T-helper 17 cell (primary cell): ENCODE measurements at regions not wholly inside any gene's neighbourhood (a gene's known extent, or its start where the extent isn't known, plus 50 kb on each side); places are given as distances from the start of the nearest gene placed in this dataset.
"Not testable (repeated sequence)": the region's sequence is repeated elsewhere in the genome, so short reads cannot be mapped to it uniquely, and the experiment has no call there.

ENCODE experiments used
- ATAC-seq: fragments of 150-1000 bp; cut with Tn5 transposase; 2 replicates; pipeline ENCODE4 v1.10.0; 2021; ENCODE audit warnings: mild to moderate bottlenecking, moderate library complexity
- DNase-seq, 3 donors: peaks; one replicate each; pipeline versions ENCODE4 v3.0.0 to v3.0.0-alpha.2; 2020 to 2021
- H3K9me3 ChIP-seq: one replicate; pipeline ENCODE4 v1.7.0; 2013; ENCODE audit warnings: low read length, mild to moderate bottlenecking; ENCODE audit not compliant: control insufficient read depth, poor library complexity, severe bottlenecking
- H3K27ac Mint-ChIP-seq: one replicate; pipeline ENCODE4 v1.8.0; 2022; ENCODE audit warnings: mild to moderate bottlenecking, moderate library complexity, mixed read lengths
- H3K27me3 Mint-ChIP-seq: one replicate; pipeline ENCODE4 v1.8.0; 2022; ENCODE audit warnings: mixed read lengths
- H3K36me3 Mint-ChIP-seq: one replicate; pipeline ENCODE4 v1.8.0; 2022; ENCODE audit warnings: low read depth, mixed read lengths
- H3K4me1 Mint-ChIP-seq: one replicate; pipeline ENCODE4 v1.8.0; 2022; ENCODE audit warnings: mild to moderate bottlenecking, mixed read lengths
- H3K4me3 Mint-ChIP-seq: one replicate; pipeline ENCODE4 v1.8.0; 2022; ENCODE audit warnings: mild to moderate bottlenecking, moderate library complexity, mixed read lengths

DNA sequence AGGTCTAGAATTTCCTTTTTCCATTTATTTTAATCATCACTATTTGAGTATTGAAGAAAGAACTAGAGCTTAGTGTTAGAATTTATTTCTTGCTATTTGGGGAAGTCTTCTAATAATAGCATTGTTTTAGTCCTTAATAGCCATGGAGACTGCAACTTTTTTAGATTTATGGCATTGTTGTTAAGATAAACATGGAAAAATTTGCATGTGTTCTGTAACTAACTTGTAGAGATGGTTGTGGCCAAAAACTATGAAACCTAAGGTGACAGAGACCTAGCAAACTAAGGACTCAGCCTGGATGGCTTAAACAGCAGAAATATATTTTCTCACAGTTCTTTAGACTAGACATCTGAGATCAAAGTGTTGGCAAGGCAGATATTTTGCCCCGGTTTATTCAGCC lies 246.4 kb downstream of the SPRY2 start:
- Mint-ChIP-seq H3K4me1 (no peaks in the 10 kb centered on the region), H3K4me3 (no peak overlapping the region), H3K27me3 (no peaks in the 10 kb centered on the region), H3K36me3 (no peaks in the 10 kb centered on the region), H3K27ac (no peak overlapping the region)
- no peaks in the 10 kb centered on the region for H3K9me3 ChIP-seq
- DNase-seq = no peak
- ATAC-seq = no peak

DNA sequence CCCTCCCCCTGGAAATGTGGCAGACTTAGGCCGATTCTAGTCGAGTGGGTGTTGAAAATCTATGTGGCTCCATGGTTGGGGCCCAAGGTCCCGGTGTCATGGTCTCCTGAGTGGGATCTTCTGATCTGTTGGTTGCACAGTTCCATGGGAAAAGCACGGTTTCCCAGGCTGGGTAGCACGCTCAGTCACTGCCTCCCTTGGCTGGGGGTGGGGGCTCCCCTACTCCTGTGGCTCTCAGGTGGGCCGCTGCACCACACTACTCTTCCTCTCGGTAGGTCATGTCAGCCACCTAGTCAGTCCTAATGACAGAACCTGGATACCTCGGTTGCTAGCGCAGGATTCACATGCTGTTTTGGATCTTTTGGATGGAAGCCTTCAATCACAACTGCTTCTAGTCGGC lies 247.0 kb downstream of the SPRY2 start:
- Mint-ChIP-seq H3K27me3 (no peaks in the 10 kb centered on the region), H3K4me1 (no peaks in the 10 kb centered on the region), H3K4me3 (no peak overlapping the region), H3K27ac (no peak overlapping the region), H3K36me3 (no peaks in the 10 kb centered on the region)
- ATAC-seq (no peak), DNase-seq (no peak)
- no peaks in the 10 kb centered on the region for H3K9me3 ChIP-seq

DNA sequence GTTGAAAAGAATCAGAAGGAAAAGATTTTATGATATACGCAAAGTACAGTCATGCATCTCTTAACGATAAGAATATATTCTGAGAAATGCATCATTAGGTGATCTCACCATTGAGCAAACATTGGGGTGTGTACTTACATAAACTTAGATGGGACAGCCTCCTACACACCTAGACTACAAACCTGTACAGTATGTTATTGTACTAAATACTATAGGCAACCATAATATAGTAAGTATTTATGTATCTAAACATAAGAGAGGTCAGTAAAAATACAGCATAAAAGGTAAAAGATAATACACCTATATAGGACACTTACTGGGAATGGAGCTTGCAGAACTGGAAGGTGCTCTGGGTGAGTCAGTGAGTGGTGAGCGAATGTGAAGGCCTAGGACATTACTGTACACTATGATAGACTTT lies 254.6 kb downstream of the SPRY2 start:
- Mint-ChIP-seq H3K4me3 (no peak overlapping the region), H3K4me1 (no peaks in the 10 kb centered on the region), H3K36me3 (no peaks in the 10 kb centered on the region), H3K27me3 (no peaks in the 10 kb centered on the region), H3K27ac (no peak overlapping the region)
- ATAC-seq (no peak), DNase-seq (no peak)
- no peaks in the 10 kb centered on the region for H3K9me3 ChIP-seq

DNA sequence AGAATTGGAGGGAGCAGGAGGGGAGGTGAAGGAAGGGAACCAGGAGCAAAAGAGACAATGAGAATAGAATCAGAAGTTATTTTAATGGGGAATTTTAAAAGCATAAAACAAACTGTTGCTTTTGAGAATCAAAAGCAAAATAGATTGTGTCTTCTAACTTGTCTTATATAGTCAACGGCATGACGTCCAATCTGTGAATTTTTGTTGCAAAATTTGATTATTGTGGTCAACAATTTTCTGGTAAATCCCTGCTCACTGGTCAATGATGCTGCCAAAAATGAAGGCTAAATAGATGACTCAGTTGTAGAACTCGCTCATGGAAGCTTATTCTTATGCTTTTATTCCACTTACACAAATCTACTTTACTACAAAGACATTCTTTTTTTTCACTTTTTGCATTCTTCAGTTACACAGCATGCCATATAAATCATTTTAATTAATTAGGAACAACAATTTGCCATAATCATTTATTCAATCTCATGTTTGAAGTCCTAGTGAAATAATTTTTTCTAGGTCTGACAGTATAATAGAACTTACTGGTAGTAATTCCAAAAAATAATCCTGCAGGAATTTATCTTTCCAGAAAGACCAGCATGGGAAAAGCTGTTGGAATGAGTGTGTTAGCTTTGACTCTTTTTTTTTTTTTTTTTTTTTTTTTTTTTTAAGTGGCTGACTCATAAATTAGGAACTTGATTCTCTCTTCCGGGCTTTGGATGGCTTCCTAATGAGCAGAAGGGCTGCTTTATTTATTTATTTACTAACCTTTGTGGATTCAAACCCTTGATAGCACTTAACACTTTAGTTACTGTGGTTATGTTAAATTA lies 256.9 kb downstream of the SPRY2 start:
- Mint-ChIP-seq H3K4me3 (no peak overlapping the region), H3K27me3 (no peaks in the 10 kb centered on the region), H3K36me3 (no peaks in the 10 kb centered on the region), H3K27ac (no peak overlapping the region), H3K4me1 (no peaks in the 10 kb centered on the region)
- no peak for ATAC-seq
- DNase-seq = no peak
- no peaks in the 10 kb centered on the region for H3K9me3 ChIP-seq

DNA sequence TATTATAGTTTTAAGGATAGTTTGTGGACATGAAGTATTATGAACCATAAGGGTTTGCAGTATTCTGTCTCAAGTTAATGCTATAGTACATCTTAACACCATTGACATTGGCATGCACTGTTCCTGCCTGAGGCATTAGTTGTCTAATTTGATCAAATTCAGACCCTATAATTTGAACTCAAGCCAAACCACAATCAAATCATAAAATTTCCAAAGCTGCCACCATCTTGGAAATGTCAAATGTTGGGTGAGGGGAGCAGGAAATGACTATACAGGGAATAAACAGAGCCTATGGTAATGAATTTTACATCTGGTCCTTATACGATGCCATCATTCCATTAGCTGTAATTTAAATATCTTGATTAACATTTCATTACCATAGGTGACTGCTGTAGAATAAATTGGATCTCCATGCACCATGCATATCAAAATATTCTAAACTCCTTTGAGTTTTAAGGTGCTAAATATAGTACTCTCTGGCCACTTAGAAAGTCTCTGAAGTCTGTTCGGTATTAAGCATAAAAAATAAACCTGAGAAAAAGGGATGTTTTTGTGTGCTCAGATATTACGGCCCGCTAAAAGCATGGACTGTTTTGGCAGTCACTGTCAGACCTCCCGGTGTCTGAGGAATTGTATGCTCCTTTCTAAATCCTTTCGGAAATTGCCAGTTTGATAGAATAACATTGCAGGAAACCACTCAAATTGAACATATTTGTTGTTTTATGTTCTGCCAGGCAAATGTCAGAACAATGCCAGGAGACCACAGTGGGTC lies 257.7 kb downstream of the SPRY2 start:
- H3K4me1 Mint-ChIP-seq = no peaks in the 10 kb centered on the region
- no peaks in the 10 kb centered on the region for H3K36me3 Mint-ChIP-seq
- no peaks in the 10 kb centered on the region for H3K9me3 ChIP-seq
- DNase-seq = no peak
- H3K4me3 Mint-ChIP-seq = no peak overlapping the region
- ATAC-seq = no peak
- H3K27me3 Mint-ChIP-seq = no peaks in the 10 kb centered on the region
- no peak overlapping the region for H3K27ac Mint-ChIP-seq

DNA sequence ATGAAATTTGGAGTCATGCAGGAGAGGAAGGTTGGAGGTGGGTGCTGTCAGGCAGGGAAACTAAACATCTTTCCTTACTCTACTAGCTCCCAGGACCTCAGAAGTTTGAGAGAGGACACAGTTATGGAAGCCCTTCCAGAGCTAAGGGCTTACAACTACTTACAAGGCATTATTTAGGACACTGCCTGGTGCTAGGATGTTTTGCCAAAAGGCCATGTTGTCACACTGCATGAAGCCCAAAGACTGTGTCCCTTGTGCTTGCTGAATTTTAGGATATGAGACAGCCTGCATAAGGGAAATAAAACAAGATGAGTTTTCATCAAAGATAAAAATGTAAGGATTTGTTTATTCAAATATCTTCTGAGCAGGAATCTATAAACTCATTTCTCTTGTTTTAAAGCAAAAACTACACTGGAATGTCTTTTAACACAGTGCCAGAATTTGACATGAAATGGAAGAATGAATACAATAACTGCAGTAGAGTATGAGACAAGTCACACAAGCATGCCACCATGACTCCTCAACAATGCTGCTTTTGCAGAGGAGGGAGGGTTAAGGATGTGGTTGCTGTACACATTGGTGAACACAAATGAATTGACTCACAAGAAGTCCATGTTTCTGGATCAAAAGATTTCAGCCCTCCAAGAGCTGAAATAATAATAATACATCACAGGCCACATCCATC lies 258.4 kb downstream of the SPRY2 start:
- Mint-ChIP-seq H3K4me1 (no peaks in the 10 kb centered on the region), H3K27ac (no peak overlapping the region), H3K4me3 (no peak overlapping the region), H3K27me3 (no peaks in the 10 kb centered on the region), H3K36me3 (no peaks in the 10 kb centered on the region)
- no peaks in the 10 kb centered on the region for H3K9me3 ChIP-seq
- no peak for DNase-seq
- ATAC-seq = no peak

DNA sequence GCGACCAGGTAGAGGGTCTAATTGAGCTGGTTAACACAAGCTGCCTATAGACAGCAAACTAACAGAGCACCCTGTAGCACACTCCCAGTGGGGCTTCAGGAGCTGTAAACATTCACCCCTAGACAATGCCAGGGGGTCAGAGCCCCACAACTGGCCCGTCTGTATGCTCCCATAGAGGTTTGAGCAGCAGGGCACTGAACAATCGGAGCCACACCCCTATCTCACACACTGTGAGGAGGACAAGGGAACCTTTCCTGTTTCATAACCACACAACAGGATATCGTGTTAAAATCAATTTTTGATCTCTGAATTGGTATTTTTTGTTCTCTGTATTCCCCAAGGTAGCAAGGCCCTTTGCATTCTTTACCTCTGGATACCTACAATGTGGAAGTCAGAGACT lies 266.1 kb downstream of the SPRY2 start:
- Mint-ChIP-seq H3K4me1 (no peaks in the 10 kb centered on the region), H3K4me3 (no peak overlapping the region), H3K27ac (no peak overlapping the region), H3K27me3 (no peaks in the 10 kb centered on the region), H3K36me3 (no peaks in the 10 kb centered on the region)
- H3K9me3 ChIP-seq = no peaks in the 10 kb centered on the region
- DNase-seq (no peak), ATAC-seq (no peak)

DNA sequence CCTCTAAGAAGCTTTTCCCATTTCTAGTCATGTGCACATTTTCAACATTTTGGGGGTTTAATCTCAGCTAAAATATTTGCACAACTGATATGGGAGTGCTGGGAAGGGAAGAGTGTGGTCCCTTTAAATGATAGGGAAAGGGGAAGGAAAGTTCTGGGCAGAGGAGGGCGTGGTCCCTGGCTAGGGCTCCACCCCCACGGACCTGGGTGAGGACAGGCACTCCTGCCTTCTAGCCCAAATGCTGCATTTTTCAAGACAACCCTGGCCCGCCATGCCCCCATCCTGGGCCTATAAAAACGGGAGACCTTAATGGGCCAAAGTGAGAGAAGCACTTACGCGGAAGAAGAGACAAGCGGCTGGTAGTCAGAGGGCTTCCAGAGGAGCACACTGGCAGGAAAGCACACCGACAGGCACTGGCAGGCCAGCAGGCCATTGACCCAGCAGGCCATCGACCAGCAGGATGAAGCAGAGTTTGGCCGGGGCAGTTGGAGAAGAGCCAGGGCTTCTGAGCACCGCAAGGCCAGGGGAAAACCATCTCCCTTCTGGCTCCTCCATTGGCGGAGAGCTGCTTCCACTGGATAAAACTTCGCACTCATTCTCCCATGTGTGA lies 266.7 kb downstream of the SPRY2 start:
- no peaks in the 10 kb centered on the region for H3K4me1 Mint-ChIP-seq
- H3K4me3 Mint-ChIP-seq = no peak overlapping the region
- H3K27me3 Mint-ChIP-seq = no peaks in the 10 kb centered on the region
- H3K27ac Mint-ChIP-seq = no peak overlapping the region
- H3K36me3 Mint-ChIP-seq = no peaks in the 10 kb centered on the region
- DNase-seq = no peak
- no peaks in the 10 kb centered on the region for H3K9me3 ChIP-seq
- ATAC-seq = no peak

DNA sequence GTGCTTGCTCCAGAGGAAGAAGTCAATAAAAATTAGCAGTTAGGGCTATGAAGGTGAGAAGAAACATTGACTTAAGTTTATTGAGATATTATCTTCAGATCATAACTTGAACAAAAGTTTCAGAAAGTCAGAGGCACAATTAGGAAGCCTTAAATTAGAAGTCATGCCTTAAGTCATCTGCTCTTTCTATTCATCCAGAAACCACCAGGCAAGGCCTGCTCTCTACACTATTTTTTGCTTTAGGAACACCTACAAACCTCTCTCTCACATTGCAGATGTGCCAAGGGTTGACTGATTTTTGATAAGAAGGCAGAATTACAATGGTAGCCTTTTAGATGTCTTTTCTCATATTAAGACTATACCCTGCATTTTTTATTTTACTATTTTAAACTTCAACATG lies 268.7 kb downstream of the SPRY2 start:
- no peaks in the 10 kb centered on the region for H3K36me3 Mint-ChIP-seq
- no peak overlapping the region for H3K4me3 Mint-ChIP-seq
- no peaks in the 10 kb centered on the region for H3K9me3 ChIP-seq
- ATAC-seq = no peak
- H3K27me3 Mint-ChIP-seq = no peaks in the 10 kb centered on the region
- no peak overlapping the region for H3K27ac Mint-ChIP-seq
- no peak for DNase-seq
- no peaks in the 10 kb centered on the region for H3K4me1 Mint-ChIP-seq

DNA sequence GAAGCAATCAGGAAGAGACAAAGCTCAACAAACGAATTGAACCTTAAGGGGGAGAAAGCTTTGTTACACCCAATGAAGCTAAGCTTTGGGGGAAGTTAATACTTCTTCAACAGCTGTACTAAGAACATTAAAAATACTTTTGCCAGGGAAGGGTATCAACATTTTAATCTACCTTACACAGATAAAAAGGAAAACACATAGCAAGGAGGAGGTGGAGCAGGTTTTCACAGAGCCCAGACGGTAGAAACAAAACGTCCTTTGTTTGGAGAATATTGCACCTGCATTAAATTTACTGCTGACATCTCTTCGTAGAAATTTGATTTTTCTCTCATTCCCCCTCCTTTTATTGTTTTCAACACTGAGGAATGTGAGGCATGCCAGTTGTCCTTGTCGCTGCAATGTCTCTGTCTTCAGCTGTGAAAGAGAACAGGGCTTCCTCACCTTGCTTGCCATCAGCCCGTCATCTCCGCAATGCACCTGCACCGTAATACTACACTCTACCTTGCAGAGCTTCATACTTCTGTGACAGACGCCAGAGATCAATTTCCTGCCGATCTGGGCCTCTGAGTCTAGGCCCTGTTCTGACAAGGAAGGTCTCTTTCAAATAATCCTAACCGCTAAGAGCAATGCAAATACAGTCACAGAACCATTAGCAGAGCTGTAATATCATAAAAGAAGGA lies 270.8 kb downstream of the SPRY2 start:
- Mint-ChIP-seq H3K4me1 (no peaks in the 10 kb centered on the region), H3K4me3 (no peak overlapping the region), H3K27ac (no peak overlapping the region), H3K36me3 (no peaks in the 10 kb centered on the region), H3K27me3 (no peaks in the 10 kb centered on the region)
- DNase-seq (no peak), ATAC-seq (no peak)
- H3K9me3 ChIP-seq = no peaks in the 10 kb centered on the region

DNA sequence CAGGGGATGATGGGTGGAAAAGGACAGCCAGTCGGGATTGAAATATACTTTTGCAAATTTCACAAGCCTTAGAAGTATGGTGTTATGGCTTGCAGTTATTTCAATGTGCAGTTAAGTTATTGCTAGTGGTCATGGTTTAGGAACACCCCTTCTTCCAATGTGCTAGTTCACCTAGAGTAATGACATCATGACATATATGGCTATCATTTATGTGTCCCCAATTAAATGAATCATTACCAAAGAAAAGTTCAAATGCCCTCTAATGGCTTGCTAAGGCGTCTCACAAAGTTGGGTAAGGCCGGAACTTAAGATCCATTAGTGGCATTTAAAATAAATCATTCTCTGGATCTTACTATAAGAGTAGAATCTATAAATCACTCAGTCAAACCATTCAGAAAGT lies 271.6 kb downstream of the SPRY2 start:
- no peaks in the 10 kb centered on the region for H3K9me3 ChIP-seq
- Mint-ChIP-seq H3K4me3 (no peak overlapping the region), H3K36me3 (no peaks in the 10 kb centered on the region), H3K27ac (no peak overlapping the region), H3K4me1 (no peaks in the 10 kb centered on the region), H3K27me3 (no peaks in the 10 kb centered on the region)
- ATAC-seq (no peak), DNase-seq (no peak)

DNA sequence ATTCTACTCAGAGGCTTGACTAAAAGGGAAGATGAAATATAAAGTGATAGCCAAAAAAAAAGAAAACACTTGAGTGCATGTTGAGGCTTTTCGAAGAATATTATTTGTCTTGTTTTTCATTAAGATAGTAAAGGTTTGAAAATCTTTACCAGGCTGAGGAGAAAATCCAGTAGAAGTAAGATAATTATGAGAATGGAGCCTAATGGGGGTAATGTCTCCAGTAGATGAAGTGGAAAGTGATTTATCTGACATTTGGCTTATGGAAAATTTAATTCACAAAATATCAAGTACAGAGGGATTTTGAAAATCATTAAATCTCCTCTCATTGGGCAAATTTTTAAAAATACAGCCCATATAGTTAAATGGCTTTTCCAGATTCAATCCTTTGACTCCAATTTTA lies 274.9 kb downstream of the SPRY2 start:
- H3K27ac Mint-ChIP-seq = no peak overlapping the region
- DNase-seq (no peak), ATAC-seq (no peak)
- H3K9me3 ChIP-seq = no peaks in the 10 kb centered on the region
- H3K4me1 Mint-ChIP-seq = no peaks in the 10 kb centered on the region
- H3K36me3 Mint-ChIP-seq = no peaks in the 10 kb centered on the region
- H3K27me3 Mint-ChIP-seq = no peaks in the 10 kb centered on the region
- no peak overlapping the region for H3K4me3 Mint-ChIP-seq

DNA sequence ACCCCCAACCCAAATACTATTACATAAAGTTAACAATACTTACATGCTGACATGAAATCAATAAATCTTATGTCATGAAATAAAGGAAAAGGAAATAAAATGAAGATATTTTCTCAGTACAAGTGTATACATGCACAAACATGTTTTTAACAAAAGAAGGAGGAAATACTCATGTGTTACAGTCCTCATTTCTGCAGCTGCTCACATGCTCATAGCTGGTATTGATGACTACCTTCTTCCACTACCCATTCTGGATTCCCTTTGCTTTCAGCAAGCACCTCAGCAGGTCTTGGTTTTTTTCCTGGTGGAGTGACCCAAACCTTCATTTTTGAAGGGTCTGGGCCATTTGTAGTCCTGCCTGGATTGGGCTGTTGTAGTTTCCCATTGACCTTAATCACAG lies 278.5 kb downstream of the SPRY2 start:
- DNase-seq, H3K27me3 Mint-ChIP-seq, H3K4me1 Mint-ChIP-seq: not testable (repeated sequence)

More for the DNA sequence above, 278.5 kb downstream of the SPRY2 start:
- H3K27ac Mint-ChIP-seq, H3K9me3 ChIP-seq, ATAC-seq, H3K4me3 Mint-ChIP-seq, H3K36me3 Mint-ChIP-seq: not testable (repeated sequence)
